ENCODE measurements at regions not wholly inside any gene's neighbourhood (a gene's known extent, or its start where the extent isn't known, plus 50 kb on each side); places are given as distances from the start of the nearest gene placed in this dataset.
"Not testable (repeated sequence)": the region's sequence is repeated elsewhere in the genome, so short reads cannot be mapped to it uniquely, and the experiment has no call there.

DNA sequence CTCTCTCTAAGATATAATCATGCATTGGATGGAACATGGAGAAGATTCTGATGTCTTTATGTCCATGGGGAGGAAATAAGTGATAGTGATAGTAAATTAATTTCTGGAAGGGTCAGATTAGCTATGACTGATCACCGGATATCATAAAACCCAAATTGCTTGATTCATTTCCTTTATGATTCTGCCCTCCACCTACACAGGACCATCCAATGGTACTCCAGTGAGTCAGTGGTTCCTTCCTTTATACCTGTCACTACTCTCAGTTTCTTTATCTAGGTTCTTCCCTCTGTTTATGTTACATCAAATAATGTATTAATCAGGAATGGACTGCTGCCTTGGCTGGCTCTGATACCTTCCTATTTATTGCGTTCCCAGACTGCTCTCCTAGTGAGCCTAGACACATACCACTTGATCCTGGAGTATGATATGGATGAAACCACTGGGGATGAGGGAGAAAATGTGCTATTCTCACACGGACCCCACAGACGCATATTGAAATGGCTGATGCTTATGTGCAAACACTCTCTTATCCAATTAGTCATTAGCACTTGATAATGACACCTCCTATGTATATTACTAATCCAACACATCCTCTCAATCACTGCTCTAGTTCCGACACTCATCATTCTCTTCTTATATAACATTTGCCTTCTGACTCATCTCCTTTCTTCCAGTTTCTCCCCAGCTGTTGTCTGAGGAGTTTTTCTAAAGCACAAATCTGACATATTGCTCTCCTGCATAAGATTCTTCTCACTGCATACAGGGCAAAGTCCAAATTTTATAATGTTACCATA lies 315.6 kb downstream of the INSIG2 start:
- no peak for DNase-seq (ENCODE audit: low read depth, low spot score)

GRCh38 chr2:118388771-118389170 lies 300.5 kb downstream of the INSIG2 start:
- DNase-seq (ENCODE audit: low read depth, low spot score): no peak

DNA sequence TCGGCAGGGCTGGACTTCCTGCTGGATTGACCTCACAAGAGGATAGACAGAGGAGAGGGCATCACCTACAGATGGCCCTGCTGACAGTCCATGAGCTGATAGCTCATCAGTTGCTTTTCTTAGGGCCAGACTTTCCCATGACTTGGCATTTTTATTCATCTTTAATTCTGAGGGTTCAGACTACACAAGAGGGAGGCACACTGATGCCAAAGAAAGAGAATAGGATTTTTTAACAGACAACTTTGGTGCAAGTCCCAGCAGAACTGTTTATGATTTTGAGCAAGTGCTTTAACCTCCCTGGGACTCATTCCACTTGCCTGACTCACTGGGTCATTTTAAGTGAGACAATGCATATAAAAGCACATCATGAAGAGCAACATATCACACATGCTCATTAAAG lies 299.2 kb downstream of the INSIG2 start:
- peak; percentile 35 for DNase-seq (ENCODE audit: low read depth, low spot score)

DNA sequence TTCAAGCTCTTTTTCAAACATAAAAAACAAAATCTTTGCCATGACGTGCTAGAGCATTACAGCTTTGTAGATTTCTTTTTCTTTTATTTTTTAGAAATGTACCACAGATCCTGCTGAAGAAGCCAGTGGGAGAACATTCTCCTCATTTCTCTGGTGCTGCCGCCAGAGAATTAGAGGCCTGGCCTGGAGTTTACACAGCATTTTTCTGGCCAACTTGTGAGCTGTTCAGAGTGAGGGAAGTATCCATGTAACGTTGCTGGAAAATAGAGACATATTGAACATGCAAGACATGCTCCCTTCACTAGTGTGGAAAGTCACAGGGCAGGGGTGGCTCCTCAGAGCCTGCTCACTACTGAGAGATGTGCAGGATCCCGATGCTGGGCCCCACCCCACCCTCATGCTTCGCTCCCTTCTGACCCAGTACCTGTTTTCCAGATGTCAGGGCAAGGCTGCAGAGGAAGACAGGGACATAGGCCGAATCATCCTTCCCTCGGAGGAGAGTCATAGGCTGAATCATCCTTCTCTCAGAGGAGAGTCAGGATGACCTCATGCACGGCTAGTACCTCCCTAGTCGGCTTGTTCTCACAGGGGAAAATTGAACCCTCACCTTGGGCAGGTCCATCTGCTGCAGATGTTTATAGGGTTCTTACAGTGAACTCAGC lies 298.5 kb downstream of the INSIG2 start:
- peak; percentile 20 for DNase-seq (ENCODE audit: low read depth, low spot score)

DNA sequence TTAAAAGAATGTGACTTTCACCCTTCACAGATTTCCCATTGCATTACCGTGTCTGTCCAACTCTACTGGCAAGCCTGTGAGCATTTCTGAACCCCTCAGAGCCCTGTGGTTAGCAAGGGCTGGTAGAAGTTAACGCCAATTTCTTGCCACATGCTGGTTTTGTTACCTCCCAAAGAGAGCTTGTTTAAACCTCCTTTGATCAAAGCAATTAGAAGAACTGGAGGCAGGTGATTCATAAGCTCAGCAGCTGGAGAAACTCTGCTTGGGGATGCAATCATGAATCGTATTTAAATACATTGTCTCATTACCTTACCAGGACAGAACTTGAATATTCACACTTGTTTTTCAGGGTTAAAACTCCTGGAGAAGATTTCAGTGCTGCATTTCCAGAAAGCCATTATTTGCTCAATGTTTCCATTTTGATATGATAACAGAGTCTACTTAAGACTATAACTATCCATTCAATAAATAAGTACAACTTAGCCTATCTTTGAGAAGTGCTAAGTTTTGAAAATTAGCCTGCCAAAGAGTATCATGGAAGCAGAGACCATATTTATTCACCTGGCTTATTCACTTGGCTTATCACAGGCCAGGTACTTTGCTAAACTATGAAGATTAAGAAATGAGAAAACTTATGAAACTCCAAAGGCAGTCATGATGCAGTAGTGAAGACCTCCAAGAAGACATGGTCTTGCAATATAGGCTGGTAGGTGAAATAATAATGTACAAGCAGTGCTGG lies 292.8 kb downstream of the INSIG2 start:
- DNase-seq (ENCODE audit: low read depth, low spot score): peak; percentile 18

GRCh38 chr2:118375907-118376485 lies 287.7 kb downstream of the INSIG2 start:
- DNase-seq (ENCODE audit: low read depth, low spot score): no peak

DNA sequence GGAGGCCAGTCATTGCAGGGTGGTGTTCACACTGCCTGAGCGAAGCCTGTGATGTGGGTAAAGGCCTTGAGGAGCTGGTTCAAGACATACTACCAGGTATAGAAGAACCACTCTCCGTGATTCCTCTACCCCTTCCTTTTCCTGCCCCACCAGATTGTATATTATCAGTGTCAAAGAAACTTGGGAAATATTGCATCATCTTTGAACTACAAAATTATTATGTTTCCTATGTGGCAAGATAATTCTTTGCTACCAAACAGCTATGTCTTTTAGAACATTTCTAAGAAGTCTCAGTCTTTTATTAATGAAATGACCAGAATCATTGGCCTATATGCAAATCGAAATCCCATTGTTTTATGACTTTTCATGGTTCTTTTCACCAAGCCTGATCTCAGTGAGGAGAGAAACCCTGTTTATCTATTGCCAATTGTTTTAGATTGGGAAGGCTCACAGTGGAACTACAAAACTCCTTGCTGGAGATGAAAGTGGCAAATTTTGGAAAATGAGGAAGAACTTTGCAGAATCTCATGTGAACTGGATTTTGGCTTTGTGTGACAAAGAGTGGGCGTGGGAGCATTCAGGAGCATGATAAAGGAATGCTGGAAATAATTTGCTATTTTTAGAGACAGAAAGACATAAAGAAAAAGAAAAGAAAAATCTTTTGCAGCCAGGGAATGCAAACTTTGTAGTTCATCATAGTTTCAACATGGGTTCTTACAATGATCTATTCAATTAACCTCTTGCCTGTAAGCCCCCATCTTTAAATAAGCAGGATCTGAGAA lies 286.9 kb downstream of the INSIG2 start:
- no peak for DNase-seq (ENCODE audit: low read depth, low spot score)

DNA sequence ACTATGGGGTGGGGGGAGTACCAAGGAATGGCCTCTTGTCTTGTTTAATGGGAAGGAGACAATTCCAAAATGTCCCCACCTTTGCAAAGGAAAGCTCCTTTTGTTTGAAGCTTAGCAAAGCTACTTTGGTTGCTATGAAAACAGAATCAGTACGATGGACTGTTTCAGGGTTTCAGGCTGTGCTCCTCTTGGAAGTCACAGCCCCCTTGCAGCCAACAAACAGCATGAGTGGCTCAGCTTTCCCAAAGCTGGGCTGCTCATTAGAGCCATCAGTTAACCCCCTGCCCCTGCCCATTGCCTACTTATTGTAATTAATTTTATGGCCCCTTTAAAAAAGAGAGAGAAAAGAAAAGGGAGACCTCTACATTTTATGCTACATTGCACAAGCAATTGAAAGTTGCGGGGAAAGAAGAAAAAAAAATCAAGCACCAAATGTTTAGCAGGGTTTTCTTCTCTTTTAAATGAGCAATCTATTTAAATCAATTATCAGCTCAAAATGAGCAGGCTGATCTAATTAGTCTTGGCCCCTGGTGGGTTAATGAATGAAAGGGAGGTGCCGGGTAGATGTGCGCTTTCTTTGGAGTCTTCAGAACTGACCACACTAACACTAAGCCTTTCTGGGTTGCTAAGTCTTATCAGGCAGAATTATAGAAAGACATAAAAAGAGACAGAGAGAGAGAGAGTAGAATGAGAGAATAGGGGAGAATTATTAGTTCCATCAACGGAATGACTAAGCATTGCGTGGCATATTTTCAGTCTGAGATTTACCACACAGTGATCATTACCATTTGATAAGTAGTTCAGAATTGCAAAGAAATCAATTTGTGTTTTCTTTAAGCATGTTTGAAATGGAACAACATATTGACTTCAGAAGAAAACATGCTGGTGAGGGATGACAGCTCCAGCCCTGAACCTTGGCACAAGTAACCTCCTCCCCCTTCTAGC lies 284.9 kb downstream of the INSIG2 start:
- DNase-seq (ENCODE audit: low read depth, low spot score): no peak

- DNase-seq (ENCODE audit: low read depth, low spot score): peak; percentile 71
Observed at GRCh38 chr2:118371515-118371914, 283.2 kb downstream of the INSIG2 start.

DNA sequence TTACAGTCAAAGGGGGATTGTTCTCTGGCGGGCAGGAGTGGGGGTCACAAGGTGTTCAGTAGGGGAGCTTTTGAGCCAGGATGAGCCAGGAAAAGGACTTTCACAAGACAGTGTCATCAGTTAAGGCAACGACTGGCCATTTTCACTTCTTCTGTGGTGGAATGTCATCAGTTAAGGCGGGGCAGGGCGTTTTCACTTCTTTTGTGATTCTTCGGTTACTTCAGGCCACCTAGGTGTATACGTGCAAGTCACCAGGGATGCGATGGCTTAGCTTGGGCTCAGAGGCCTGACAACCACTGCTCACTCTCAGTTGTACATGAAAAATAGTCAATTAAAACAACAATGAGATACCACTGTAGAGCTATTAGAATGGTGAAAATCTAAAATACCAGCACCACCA lies 281.2 kb downstream of the INSIG2 start:
- DNase-seq (ENCODE audit: low read depth, low spot score): not testable (repeated sequence)

- DNase-seq (ENCODE audit: low read depth, low spot score): no peak
Observed at GRCh38 chr2:118363604-118364003, 275.3 kb downstream of the INSIG2 start.

- no peak for DNase-seq (ENCODE audit: low read depth, low spot score)
Observed at GRCh38 chr2:118356051-118356450, 267.8 kb downstream of the INSIG2 start.

DNA sequence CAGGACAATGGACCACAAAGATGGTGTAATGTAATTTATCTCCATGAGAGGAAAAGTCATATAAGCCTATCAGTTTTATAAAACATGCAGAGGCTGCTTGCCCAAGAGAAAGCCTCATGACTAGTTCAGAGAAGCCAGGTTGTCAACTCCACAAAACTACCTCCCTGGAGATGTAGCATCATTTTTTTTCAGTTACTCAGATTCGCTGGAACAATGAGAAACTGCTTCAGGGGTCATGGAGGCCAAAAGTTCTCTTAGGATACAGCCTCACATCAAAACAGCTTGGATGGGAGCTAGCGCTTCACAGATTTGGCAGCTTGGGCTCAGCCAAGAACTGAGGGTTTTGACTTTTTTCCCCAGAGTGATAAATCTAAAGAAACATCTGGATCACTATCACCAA lies 263.5 kb downstream of the INSIG2 start:
- no peak for DNase-seq (ENCODE audit: low read depth, low spot score)

DNA sequence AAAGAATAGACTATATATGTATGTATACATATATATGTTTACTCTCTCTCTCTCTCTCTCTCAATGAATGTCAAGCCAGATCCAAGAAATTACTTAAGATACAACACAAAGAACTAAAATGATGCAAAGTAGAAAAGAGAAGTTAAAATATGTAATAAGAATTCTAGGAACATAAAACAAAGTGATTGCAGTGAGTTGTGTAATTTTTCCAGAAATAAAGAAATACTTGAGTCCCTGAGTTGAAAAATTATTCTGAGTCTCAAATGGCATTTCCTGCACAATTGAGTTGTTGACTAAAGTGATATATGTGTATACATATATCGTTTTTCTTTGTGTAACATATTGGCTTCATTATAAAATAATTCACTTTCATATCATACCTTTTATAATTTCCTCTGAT lies 262.4 kb downstream of the INSIG2 start:
- no peak for DNase-seq (ENCODE audit: low read depth, low spot score)

GRCh38 chr2:118349365-118349764 lies 261.1 kb downstream of the INSIG2 start:
- DNase-seq (ENCODE audit: low read depth, low spot score): no peak

DNA sequence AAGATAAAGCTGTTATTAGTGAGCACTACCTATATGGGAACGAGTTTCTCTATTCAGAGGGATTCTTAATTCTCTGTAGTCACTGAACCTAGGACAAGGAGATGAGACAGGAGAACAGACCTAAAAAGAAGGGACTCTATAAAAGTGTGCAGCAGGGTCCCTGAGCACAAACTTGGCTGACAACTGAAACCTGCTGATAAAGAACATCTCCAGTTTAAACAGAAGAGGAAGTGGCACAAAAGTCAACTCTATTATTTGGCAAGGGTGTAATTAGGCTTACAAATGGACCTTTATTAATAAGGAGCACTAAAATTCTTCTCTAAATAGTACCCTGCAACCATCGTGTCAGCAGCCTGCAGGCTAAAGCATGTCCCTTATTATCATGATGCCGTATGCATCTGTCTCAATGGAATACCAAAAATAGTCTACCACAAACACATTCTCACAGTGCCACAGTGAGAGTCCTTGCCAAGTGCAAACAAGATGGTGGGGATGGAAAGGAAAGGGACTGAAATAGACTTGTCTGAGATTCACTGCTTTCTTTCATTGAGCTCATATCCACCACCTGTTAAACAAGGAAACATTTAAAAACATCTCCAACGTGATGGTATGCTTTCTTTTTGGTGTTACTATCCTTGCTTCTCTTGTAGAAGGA lies 260.2 kb downstream of the INSIG2 start:
- DNase-seq (ENCODE audit: low read depth, low spot score): no peak

DNA sequence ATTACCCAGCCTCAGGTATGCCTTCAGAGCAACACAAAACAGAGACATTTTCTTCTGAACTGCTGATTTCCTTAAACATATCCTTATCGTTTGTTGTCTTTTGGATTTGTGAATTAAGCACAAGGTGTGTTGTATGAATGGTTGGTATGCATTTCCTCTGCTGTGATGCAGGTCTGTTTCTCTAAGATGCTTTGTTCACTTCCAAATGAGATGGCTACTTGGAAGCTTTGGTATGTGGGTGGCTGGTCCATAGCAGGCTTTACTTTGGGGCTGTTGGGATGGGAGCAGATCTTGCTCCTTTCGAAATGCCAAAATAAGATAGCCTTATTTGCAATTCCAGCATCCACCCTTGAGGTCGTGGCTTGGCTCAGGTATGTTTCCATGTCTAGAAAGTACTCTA lies 257.2 kb downstream of the INSIG2 start:
- no peak for DNase-seq (ENCODE audit: low read depth, low spot score)

- DNase-seq (ENCODE audit: low read depth, low spot score): no peak
Observed at GRCh38 chr2:118340103-118340502, 251.8 kb downstream of the INSIG2 start.

GRCh38 chr2:118339386-118339785 lies 251.1 kb downstream of the INSIG2 start:
- DNase-seq (ENCODE audit: low read depth, low spot score): no peak

DNA sequence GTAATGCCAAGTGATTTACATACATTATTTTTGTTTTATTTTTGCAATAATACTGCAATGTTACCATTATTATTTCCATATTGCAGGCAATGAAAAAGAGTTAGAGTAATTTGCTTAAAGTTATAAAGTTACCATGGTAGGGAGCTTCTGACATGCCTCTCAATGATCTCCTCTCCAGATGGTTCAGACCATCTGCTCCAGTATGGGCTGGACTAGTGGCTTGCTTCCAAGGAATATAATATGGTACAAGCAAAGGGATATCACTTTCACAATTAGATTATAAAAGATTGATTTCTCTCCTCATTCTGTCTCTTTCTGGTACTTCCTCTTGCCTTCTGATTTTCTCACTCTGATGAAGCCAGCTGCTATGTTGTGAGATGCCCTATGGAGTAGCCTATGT lies 245.4 kb downstream of the INSIG2 start:
- no peak for DNase-seq (ENCODE audit: low read depth, low spot score)
